DOHH2 (cell line): ENCODE measurements at regions not wholly inside any gene's neighbourhood (a gene's known extent, or its start where the extent isn't known, plus 50 kb on each side); places are given as distances from the start of the nearest gene placed in this dataset.

ENCODE experiments used
- CTCF ChIP-seq: fragments of 200-600 bp; sonication (generic); IDR thresholded peaks from one replicate; pipeline ENCODE4 v1.5.1; 2014; ENCODE audit warnings: antibody characterized with exemption, mild to moderate bottlenecking, low read depth, low read length; ENCODE audit not compliant: poor library complexity, severe bottlenecking
- EZH2phosphoT487 ChIP-seq: fragments of 200-600 bp; sonication (generic); IDR thresholded peaks from 2 replicates; pipeline ENCODE4 v1.6.1; 2017; ENCODE audit warnings: borderline replicate concordance, mild to moderate bottlenecking, antibody characterized with exemption, low read length, moderate library complexity, mixed read lengths

- TF ChIP-seq EZH2phosphoT487 (no peak), CTCF (no peak)
These were observed 112.1 kb downstream of the RND3 start for GRCh38 chr2:150375333-150375732.
